HG02798 (cell line): ENCODE measurements at regions not wholly inside any gene's neighbourhood (a gene's known extent, or its start where the extent isn't known, plus 50 kb on each side); places are given as distances from the start of the nearest gene placed in this dataset.
"Not testable (repeated sequence)": the region's sequence is repeated elsewhere in the genome, so short reads cannot be mapped to it uniquely, and the experiment has no call there.

Experiments used
- ATAC-seq: cut with Tn5 transposase; IDR thresholded peaks from one replicate; pipeline ENCODE4 v1.9.1; 2021; ENCODE audit warnings: mild to moderate bottlenecking; ENCODE audit not compliant: unreplicated experiment, poor library complexity

DNA sequence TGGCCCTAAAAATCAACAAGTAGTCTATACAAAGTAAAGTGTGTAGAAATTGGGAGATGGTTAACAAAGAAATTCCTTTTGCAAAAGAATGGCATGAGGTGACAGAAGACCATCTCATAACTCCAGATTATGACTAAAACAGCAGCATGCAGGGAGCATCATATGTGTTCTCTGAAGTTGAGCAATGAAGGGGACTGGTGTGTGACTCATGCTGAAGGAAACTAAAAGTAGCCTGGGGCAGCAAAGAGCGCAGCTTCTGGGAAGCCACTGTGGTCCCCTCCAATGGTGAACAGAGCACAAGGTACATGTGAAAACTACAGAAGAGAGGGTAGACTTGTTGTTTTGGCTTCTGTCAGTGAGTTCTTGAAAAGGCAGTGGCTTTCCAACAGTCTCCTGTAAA is 133.4 kb downstream of the MACC1 start:
- ATAC-seq, result peak; percentile 65

DNA sequence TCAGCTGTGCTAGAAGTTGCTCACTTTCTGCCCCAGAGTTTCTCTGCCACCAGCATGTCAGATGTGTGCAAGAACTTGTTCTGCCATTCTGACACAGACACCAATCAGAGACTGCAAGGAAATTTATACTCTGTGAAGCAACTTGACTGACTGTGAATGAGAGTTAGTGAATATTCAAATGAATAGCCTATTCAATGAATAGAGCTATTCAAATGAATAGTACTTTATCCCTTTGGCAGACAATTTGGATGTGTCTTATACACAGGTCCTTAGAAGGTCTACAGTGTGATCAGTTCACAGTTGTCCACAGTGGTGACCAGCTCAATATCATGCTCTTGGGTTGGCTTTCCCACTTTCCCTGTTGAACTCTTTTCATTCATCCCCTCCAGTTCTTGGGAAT is 138.1 kb downstream of the MACC1 start:
- ATAC-seq, result no peak

DNA sequence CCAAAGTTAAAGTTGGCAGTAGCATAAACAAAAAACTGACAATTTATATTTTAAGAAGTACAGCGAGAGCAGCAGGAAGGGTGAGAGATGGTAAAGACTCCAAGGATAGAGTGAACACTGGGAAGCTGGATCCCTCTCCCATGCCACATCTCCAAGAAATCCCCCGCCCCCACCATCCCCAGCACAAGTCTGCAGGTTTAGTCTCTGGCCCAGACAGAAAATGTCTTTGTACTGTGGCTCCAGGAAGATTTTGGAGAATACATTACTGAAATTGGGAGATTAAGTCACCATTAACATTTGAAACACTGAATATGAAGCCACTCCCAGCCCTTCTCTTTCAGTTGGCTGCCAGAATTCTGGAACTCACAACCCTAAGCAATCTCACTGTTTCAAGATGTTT is 140.3 kb downstream of the MACC1 start:
- ATAC-seq, result no peak

- ATAC-seq, result no peak
These were observed 141.0 kb downstream of the MACC1 start for GRCh38 chr7:20075992-20076820.

GRCh38 chr7:20075440-20075839 is 141.7 kb downstream of the MACC1 start:
- no peak for ATAC-seq

GRCh38 chr7:20068004-20068403 is 149.2 kb downstream of the MACC1 start:
- not testable (repeated sequence) for ATAC-seq

DNA sequence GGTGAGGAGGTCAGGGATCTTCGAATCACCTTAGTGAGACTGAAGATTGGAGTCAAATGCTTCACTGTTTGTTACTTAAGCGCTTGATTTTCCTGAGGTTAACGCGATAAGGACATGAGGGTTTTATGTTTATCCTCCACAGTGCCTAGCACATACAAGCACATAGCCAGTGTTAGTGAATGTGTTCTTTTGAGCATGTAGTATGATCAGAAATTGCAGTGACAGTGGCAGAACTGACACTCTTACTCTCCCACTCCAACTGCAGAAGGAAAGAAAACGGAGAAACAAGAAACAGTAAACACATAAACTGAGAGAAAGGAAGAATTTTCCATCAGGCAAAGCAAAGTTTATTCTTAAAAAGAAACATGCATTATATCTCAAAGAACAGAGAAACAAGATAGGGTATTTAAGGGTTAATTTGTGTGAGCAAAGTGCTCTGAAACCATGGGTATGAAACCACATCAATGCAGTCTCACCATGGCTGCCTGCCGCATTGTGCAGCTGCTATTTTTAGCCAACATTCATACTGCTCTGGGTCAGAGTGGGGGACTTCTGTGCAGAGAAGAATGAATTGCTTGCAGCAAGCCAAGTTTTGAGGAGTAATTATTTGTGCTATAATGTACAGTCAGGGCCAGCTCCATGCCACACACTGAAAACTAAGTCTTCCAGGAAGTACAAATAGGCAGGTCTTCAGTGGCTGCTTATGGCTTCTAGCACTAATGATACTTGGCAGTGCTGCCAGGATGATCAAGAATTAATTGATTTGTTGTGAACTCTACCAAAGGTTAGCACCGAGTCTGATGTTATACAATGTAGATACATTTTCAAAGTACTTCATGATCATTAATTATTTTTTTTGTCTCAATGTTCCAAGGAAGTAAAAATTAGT is 152.0 kb downstream of the MACC1 start:
- peak; percentile 99 for ATAC-seq

GRCh38 chr7:20064181-20064970 is 152.8 kb downstream of the MACC1 start:
- no peak for ATAC-seq

DNA sequence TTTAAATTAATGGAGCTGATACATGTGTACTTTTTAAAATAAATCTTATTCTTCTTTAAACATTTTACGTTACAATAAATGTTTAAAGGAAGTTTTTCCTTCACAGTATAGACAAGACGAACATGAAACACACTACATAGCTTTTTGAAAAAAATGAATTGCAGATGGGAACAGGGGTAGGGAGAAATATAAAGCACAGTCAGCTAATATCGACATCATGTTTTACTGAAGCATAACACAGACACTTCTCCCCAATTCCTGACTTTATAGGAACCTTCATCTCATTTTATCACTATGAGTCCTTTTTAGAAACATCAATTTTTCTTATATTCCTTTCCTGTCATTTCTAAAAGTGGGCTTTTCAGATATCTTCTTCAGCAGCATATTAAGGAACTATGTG is 153.5 kb downstream of the MACC1 start:
- ATAC-seq, result no peak

GRCh38 chr7:20062932-20063331 is 154.3 kb downstream of the MACC1 start:
- ATAC-seq, result no peak

- ATAC-seq, result no peak
These were observed 163.7 kb downstream of the MACC1 start for GRCh38 chr7:20053334-20054104.

DNA sequence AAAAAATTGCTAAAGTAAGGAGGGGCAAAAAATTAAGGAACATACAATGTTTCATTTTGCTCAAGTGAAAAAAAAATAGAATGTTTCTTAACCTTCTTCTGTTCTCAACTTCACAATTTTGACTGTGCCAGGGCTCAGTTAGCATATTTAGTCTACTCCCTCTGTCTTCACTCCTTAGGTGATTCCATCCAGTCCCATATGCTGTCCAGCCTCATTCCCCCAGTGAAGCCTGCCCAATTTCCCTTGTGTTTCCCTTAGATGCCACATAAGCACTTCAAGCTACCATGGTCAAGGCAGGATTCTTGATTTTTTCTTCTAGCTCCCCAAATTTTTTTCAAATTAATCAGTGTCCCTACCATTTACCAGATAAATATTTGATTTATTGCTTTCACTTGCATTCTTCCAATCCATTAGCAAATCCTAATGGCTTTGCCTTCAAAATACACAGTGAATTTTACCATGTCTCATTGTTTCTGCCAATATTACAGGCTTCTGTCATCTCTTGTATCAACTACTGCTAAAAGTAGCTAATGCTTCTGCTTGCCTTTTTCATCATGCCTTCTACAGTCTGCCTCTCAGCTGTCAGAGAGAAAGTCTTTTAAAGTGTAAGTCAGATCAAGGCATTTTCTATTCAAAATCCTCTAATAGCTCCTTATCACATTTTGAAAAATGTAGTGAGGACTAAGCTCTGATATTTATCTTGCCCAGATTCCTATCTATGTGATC is 166.8 kb downstream of the MACC1 start:
- no peak for ATAC-seq

DNA sequence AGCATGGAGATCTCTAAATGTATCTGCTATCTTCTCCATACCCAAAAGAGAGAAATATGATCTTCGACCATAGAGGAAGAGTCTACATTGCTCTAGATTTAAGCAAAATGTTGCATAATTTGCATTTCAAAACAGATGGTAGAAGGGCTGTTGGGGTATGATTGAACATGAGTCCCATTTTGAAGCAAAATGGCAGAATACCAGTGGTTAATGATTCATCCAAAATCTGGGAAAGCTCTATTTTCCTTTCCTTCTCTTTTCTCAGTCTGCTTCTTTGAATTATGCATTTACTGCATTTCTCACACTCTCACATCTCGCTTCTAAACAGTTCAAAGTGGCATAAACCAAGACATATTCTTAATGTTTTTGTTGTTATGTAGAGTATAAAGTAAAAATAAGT is 178.5 kb downstream of the MACC1 start:
- ATAC-seq, result no peak

DNA sequence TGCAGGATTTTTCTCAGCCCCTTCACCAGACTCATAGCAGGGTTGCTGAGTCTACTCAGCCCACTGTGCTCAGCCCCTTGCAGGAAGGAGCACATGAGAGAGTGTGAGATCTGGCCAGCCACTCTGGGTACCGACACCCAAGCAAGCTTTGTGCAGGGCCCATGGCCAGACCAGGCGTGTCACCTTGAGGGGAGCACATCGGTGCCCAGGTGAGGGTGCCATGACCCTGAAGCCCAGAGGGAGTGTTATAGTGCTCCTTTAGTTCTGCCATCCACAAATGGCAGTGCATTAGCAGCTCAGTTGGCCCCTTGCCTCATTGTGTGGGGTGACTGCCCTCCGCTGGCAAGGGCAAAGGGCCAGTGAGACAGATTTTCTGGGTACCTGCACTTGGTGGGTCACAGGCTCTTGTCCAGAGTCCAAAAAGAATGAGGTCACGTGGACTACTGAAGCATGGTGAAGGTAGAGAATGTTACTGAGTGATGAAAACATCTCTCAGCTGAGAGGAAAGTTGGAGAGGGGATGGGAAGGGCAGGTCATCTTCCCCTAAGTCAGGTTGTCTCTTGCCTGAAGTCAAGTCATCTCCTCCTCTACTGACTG is 181.8 kb downstream of the MACC1 start:
- ATAC-seq, result no peak

- no peak for ATAC-seq
These were observed 183.4 kb downstream of the MACC1 start for GRCh38 chr7:20033621-20034400.

- ATAC-seq, result no peak
These were observed 184.4 kb downstream of the MACC1 start for GRCh38 chr7:20032741-20033140.

DNA sequence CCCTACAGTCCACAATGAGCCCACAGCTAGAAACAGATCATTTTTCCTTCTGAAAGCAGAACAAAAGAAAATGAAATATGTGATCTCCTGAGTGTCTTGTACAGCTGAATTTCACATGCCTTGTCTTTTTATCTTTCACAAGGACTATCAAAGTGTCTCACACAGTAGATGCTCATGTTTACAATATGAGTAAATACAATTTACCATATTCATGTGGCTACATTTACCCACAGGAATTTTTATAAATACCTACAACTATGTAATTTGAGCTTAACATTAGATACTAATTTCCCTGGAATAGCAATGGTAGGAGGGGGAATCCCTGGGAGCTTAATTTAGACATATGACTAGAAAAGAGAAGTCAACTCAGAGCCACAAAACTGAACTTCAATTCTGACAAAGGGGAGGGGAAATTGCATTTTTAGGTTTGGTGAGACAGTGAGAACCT is 186.2 kb downstream of the MACC1 start:
- peak; percentile 58 for ATAC-seq

GRCh38 chr7:20030417-20030816 is 186.8 kb downstream of the MACC1 start:
- peak; percentile 91 for ATAC-seq
